Frontal cortex (tissue), 3 donors: ENCODE measurements at regions not wholly inside any gene's neighbourhood (a gene's known extent, or its start where the extent isn't known, plus 50 kb on each side); places are given as distances from the start of the nearest gene placed in this dataset.

Experiments
- DNase-seq, 2 donors: peaks; one replicate each; pipeline ENCODE4 v3.0.0; 2012; ENCODE audit warnings: low spot score in 2 of 2
- FAIRE-seq: peaks from 2 replicates; lab custom pipeline; 2012; peaks lifted over from hg19 to GRCh38; lab: Jason Lieb, UNC
- donor health status: control.
- donor health status: control.
- donor health status: control.

- no peak for FAIRE-seq
- DNase-seq, result no peak
Observed at GRCh38 chr3:152050903-152051302, 177.5 kb downstream of the SUCNR1 start.

GRCh38 chr3:152051501-152052404, 178.3 kb downstream of the SUCNR1 start:
- no peak for FAIRE-seq
- no peak for DNase-seq

GRCh38 chr3:152053866-152054265, 180.4 kb downstream of the SUCNR1 start:
- FAIRE-seq (no peak), DNase-seq (no peak)

- DNase-seq (no peak), FAIRE-seq (no peak)
Observed at GRCh38 chr3:152054315-152054714, 180.9 kb downstream of the SUCNR1 start.

GRCh38 chr3:152056073-152056472, 182.6 kb downstream of the SUCNR1 start:
- DNase-seq, result no peak
- no peak for FAIRE-seq

GRCh38 chr3:152056481-152056880, 183.0 kb downstream of the SUCNR1 start:
- FAIRE-seq (no peak), DNase-seq (no peak)

GRCh38 chr3:152056987-152057386, 183.5 kb downstream of the SUCNR1 start:
- FAIRE-seq (no peak), DNase-seq (no peak)

- no peak for DNase-seq
Observed at GRCh38 chr3:152058856-152059255, 185.4 kb downstream of the SUCNR1 start.

GRCh38 chr3:152060701-152061100, 187.3 kb downstream of the SUCNR1 start:
- no peak for FAIRE-seq
- no peak for DNase-seq

More at GRCh38 chr3:152058856-152059255, 185.4 kb downstream of the SUCNR1 start:
- FAIRE-seq, result no peak

GRCh38 chr3:152061296-152061695, 187.9 kb downstream of the SUCNR1 start:
- FAIRE-seq (no peak), DNase-seq (no peak)

- no peak for DNase-seq
- no peak for FAIRE-seq
Observed at GRCh38 chr3:152069871-152070270, 196.4 kb downstream of the SUCNR1 start.

GRCh38 chr3:152071315-152071714, 197.4 kb upstream of the MBNL1 start:
- FAIRE-seq (no peak), DNase-seq (no peak)

- FAIRE-seq, result no peak
- DNase-seq, result no peak
Observed at GRCh38 chr3:152071924-152072323, 196.8 kb upstream of the MBNL1 start.

- DNase-seq (no peak), FAIRE-seq (no peak)
Observed at GRCh38 chr3:152073267-152073666, 195.5 kb upstream of the MBNL1 start.

GRCh38 chr3:152076148-152076547, 192.6 kb upstream of the MBNL1 start:
- no peak for DNase-seq
- no peak for FAIRE-seq

GRCh38 chr3:152079980-152080379, 188.7 kb upstream of the MBNL1 start:
- FAIRE-seq, result no peak
- no peak for DNase-seq

GRCh38 chr3:152083135-152083534, 185.6 kb upstream of the MBNL1 start:
- FAIRE-seq (no peak), DNase-seq (no peak)

GRCh38 chr3:152084441-152085158, 184.1 kb upstream of the MBNL1 start:
- no peak for DNase-seq

GRCh38 chr3:152087153-152087552, 181.6 kb upstream of the MBNL1 start:
- no peak for DNase-seq
- no peak for FAIRE-seq

More at GRCh38 chr3:152084441-152085158, 184.1 kb upstream of the MBNL1 start:
- no peak for FAIRE-seq

GRCh38 chr3:152089528-152089927, 179.2 kb upstream of the MBNL1 start:
- FAIRE-seq (no peak), DNase-seq (no peak)

GRCh38 chr3:152091725-152092124, 177.0 kb upstream of the MBNL1 start:
- DNase-seq (no peak), FAIRE-seq (no peak)
